H1 (cell line): ENCODE measurements at regions not wholly inside any gene's neighbourhood (a gene's known extent, or its start where the extent isn't known, plus 50 kb on each side); places are given as distances from the start of the nearest gene placed in this dataset.

Source experiments
- CTCF ChIA-PET: fragments of 300-600 bp; sonication (Branson Sonifier 250); formaldehyde crosslinking; loops from one replicate; lab custom pipeline; 2021; ENCODE audit not compliant: partially characterized antibody; lab: Charles Lee
- POLR2A ChIA-PET: fragments of 300-600 bp; sonication (Branson Sonifier 250); formaldehyde crosslinking; loops from one replicate; lab custom pipeline; 2021; ENCODE audit warnings: inconsistent platforms; ENCODE audit not compliant: partially characterized antibody; lab: Charles Lee
- DNase-seq, 2 experiments: peaks; one replicate each; pipeline versions ENCODE4 v3.0.0 to v3.0.0-alpha.2; 2010 to 2022; ENCODE audit warnings: low spot score in 2 of 2, low read depth in 1 of 2, mixed read lengths in 1 of 2
- FAIRE-seq: peaks from 2 replicates; lab custom pipeline; 2011; peaks lifted over from hg19 to GRCh38; lab: Jason Lieb, UNC
- H2AFZ ChIP-seq: 2 replicates; pipeline ENCODE4 v1.8.1; 2012; ENCODE audit warnings: low read length, inconsistent platforms
- H2AK5ac ChIP-seq: 2 replicates; pipeline ENCODE4 v1.6.1; 2013; ENCODE audit warnings: low read depth, low read length
- H2BK120ac ChIP-seq: replicated peaks from 2 replicates; pipeline ENCODE3; 2013; ENCODE audit warnings: low read depth, low read length, inconsistent platforms
- H2BK12ac ChIP-seq: 2 replicates; pipeline ENCODE4 v1.6.1; 2013; ENCODE audit warnings: low read depth, low read length
- H2BK15ac ChIP-seq: 2 replicates; pipeline ENCODE4 v1.6.1; 2013; ENCODE audit warnings: low read length
- H2BK20ac ChIP-seq: 2 replicates; pipeline ENCODE4 v1.6.1; 2013; ENCODE audit warnings: low read length
- H2BK5ac ChIP-seq: 2 replicates; pipeline ENCODE4 v1.6.1; 2013; ENCODE audit warnings: low read depth, low read length
- H3K14ac ChIP-seq: 2 replicates; pipeline ENCODE4 v1.6.1; 2013; ENCODE audit warnings: inconsistent platforms; ENCODE audit not compliant: insufficient read length
- H3K18ac ChIP-seq: 2 replicates; pipeline ENCODE4 v1.6.1; 2013; ENCODE audit warnings: low read length; ENCODE audit errors: extremely low read depth
- H3K23ac ChIP-seq: 2 replicates; pipeline ENCODE4 v1.6.1; 2013; ENCODE audit warnings: inconsistent platforms; ENCODE audit not compliant: insufficient read length
- H3K23me2 ChIP-seq: 2 replicates; pipeline ENCODE4 v1.6.1; 2013; ENCODE audit warnings: low read depth, low read length
- H3K27ac ChIP-seq: 2 replicates; pipeline ENCODE4 v1.6.1; 2011; ENCODE audit warnings: low read depth, low read length, inconsistent platforms
- H3K27me3 ChIP-seq, 4 experiments: replicated peaks in 1 of 4; 1 replicate in 1 of 4; 2 replicates in 3 of 4; pipeline versions ENCODE4 v1.6.1 to v1.8.1; 2011 to 2013; ENCODE audit warnings: low read length in 3 of 4, mild to moderate bottlenecking in 3 of 4, inconsistent platforms in 2 of 4, mixed read lengths in 2 of 4, moderate library complexity in 1 of 4; ENCODE audit not compliant: control insufficient read depth in 3 of 4, insufficient read depth in 3 of 4; ENCODE audit errors: extremely low read depth in 1 of 4
- H3K36me3 ChIP-seq, 4 experiments: 2 replicates each; pipeline versions ENCODE4 v1.6.1 to v1.8.1; 2011 to 2013; ENCODE audit warnings: mild to moderate bottlenecking in 4 of 4, low read length in 3 of 4, moderate library complexity in 2 of 4, control low read depth in 1 of 4, inconsistent platforms in 1 of 4; ENCODE audit not compliant: insufficient read depth in 4 of 4, control insufficient read depth in 2 of 4
- H3K4ac ChIP-seq: replicated peaks from 2 replicates; pipeline ENCODE3; 2013; ENCODE audit warnings: low read length, low read depth, mixed read lengths, inconsistent platforms; ENCODE audit not compliant: insufficient read length
- H3K4me1 ChIP-seq, 4 experiments: replicated peaks in 1 of 4; 1 replicate in 1 of 4; 2 replicates in 3 of 4; pipeline versions ENCODE4 v1.6.1 to v1.8.1; 2011 to 2013; ENCODE audit warnings: low read length in 3 of 4, inconsistent platforms in 2 of 4, mixed read lengths in 1 of 4; ENCODE audit not compliant: insufficient read depth in 4 of 4, control insufficient read depth in 3 of 4
- H3K4me2 ChIP-seq, 2 experiments: 2 replicates each; pipeline versions ENCODE4 v1.6.1 to v1.8.1; 2011 to 2013; ENCODE audit warnings: low read depth in 2 of 2, low read length in 2 of 2, control low read depth in 1 of 2, inconsistent platforms in 1 of 2, mild to moderate bottlenecking in 1 of 2; ENCODE audit not compliant: insufficient read depth in 1 of 2
- H3K4me3 ChIP-seq, 4 experiments: fragments of 200-600, 300-600 bp in 1 of 4; sonication (generic), shearing (Covaris generic), sonication (Bioruptor Twin) in 1 of 4; 2 replicates each; pipeline versions ENCODE4 v1.5.1 to v1.8.1; 2011 to 2016; ENCODE audit warnings: low read length in 4 of 4, low read depth in 3 of 4, control low read depth in 2 of 4, inconsistent platforms in 2 of 4, mild to moderate bottlenecking in 2 of 4, mixed read lengths in 1 of 4, moderate library complexity in 1 of 4; ENCODE audit not compliant: insufficient read depth in 2 of 4; ENCODE audit errors: extremely low read depth in 1 of 4
- H3K56ac ChIP-seq: replicated peaks from 2 replicates; pipeline ENCODE3; 2013; ENCODE audit warnings: low read depth, mild to moderate bottlenecking, mixed read lengths, low read length, inconsistent platforms; ENCODE audit not compliant: insufficient read length
- H3K79me1 ChIP-seq: 2 replicates; pipeline ENCODE4 v1.6.1; 2013; ENCODE audit warnings: low read depth, low read length, control low read depth
- H3K79me2 ChIP-seq, 2 experiments: 2 replicates each; pipeline versions ENCODE4 v1.6.1 to v1.8.1; 2012 to 2013; ENCODE audit warnings: low read length in 2 of 2, mild to moderate bottlenecking in 2 of 2, inconsistent platforms in 1 of 2; ENCODE audit not compliant: insufficient read depth in 2 of 2, control insufficient read depth in 1 of 2
- H3K9ac ChIP-seq, 4 experiments: replicated peaks in 1 of 4; 1 replicate in 1 of 4; 2 replicates in 3 of 4; pipeline versions ENCODE4 v1.6.1 to v1.8.1; 2011 to 2013; ENCODE audit warnings: low read depth in 3 of 4, low read length in 3 of 4, control low read depth in 2 of 4, mild to moderate bottlenecking in 2 of 4, moderate library complexity in 2 of 4, inconsistent platforms in 1 of 4; ENCODE audit errors: extremely low read depth in 1 of 4
- H3K9me3 ChIP-seq, 2 experiments: 2 replicates each; pipeline versions ENCODE4 v1.6.1 to v1.8.1; 2012 to 2013; ENCODE audit warnings: mild to moderate bottlenecking in 2 of 2, moderate library complexity in 2 of 2, control low read depth in 1 of 2, inconsistent platforms in 1 of 2, low read depth in 1 of 2, low read length in 1 of 2, mixed read lengths in 1 of 2; ENCODE audit not compliant: insufficient read depth in 2 of 2
- H4K20me1 ChIP-seq, 2 experiments: replicated peaks in 1 of 2; 2 replicates each; pipeline versions ENCODE3 to v1.8.1; 2011 to 2013; ENCODE audit warnings: inconsistent platforms in 2 of 2, low read length in 2 of 2, mild to moderate bottlenecking in 1 of 2; ENCODE audit not compliant: insufficient read depth in 2 of 2, control insufficient read depth in 1 of 2
- H4K5ac ChIP-seq: 2 replicates; pipeline ENCODE4 v1.6.1; 2013; ENCODE audit warnings: low read length, low read depth, mixed read lengths, inconsistent platforms; ENCODE audit not compliant: insufficient read length
- H4K8ac ChIP-seq: 2 replicates; pipeline ENCODE4 v1.8.0; 2013; ENCODE audit warnings: mild to moderate bottlenecking, moderate library complexity, low read length, inconsistent platforms; ENCODE audit not compliant: insufficient read depth; ENCODE audit errors: extremely low read depth
- H4K91ac ChIP-seq: replicated peaks from 2 replicates; pipeline ENCODE3; 2013; ENCODE audit warnings: low read length, mixed read lengths, inconsistent platforms; ENCODE audit not compliant: insufficient read length
- CHD2 ChIP-seq: IDR thresholded peaks from 2 replicates; pipeline ENCODE4 v1.6.1; 2012; ENCODE audit warnings: low read length, improper control_type of control experiment
- GTF2F1 ChIP-seq: IDR thresholded peaks from 2 replicates; pipeline ENCODE4 v1.6.1; 2012; ENCODE audit warnings: low read depth, low read length, improper control_type of control experiment, borderline replicate concordance
- HDAC2 ChIP-seq, 2 experiments: fragments of 300-600 bp in 1 of 2; sonication (generic) in 1 of 2; IDR thresholded peaks; 2 replicates each; pipeline ENCODE4 v1.6.1; 2011 to 2012; ENCODE audit warnings: low read depth in 2 of 2, low read length in 2 of 2, mild to moderate bottlenecking in 2 of 2, moderate library complexity in 2 of 2, borderline replicate concordance in 1 of 2, inconsistent platforms in 1 of 2
- KDM4A ChIP-seq: IDR thresholded peaks from one replicate; pipeline ENCODE4 v1.7.1; 2012; ENCODE audit warnings: low read depth, mild to moderate bottlenecking, moderate library complexity, low read length, inconsistent platforms; ENCODE audit not compliant: severe bottlenecking
- MAFK ChIP-seq: IDR thresholded peaks from 2 replicates; pipeline ENCODE4 v1.6.1; 2012; ENCODE audit warnings: low read depth, mild to moderate bottlenecking, improper control_type of control experiment, low read length
- POU5F1 ChIP-seq: IDR thresholded peaks from 2 replicates; pipeline ENCODE4 v1.6.1; 2011; ENCODE audit warnings: low read depth, mild to moderate bottlenecking, low read length, moderate library complexity
- RBBP5 ChIP-seq: IDR thresholded peaks from 2 replicates; pipeline ENCODE4 v1.7.1; 2012; ENCODE audit warnings: low read depth, mild to moderate bottlenecking, inconsistent platforms, low read length, moderate library complexity, borderline replicate concordance
- TAF7 ChIP-seq: optimal IDR thresholded peaks from 2 replicates; pipeline ENCODE3; 2011; ENCODE audit warnings: low read depth, mild to moderate bottlenecking, inconsistent platforms, low read length, moderate library complexity, borderline replicate concordance
- ZNF274 ChIP-seq: IDR thresholded peaks from 2 replicates; pipeline ENCODE4 v1.7.0; 2012; ENCODE audit warnings: low read length, borderline replicate concordance; ENCODE audit errors: extremely low read depth
- WGBS, 2 experiments: shearing (Covaris generic) in 1 of 2; methylation state at CpG; one replicate each; pipeline versions ENCODE4 v1.1.6 to v1.1.7; 2013 to 2015; ENCODE audit warnings: low lambda C conversion rate in 2 of 2, mixed read lengths in 2 of 2, inconsistent platforms in 1 of 2, low coverage in 1 of 2, missing lambda C conversion rate in 1 of 2; ENCODE audit not compliant: insufficient replicate concordance in 2 of 2, insufficient coverage in 1 of 2, insufficient read length in 1 of 2; ENCODE audit errors: extremely low coverage in 1 of 2, missing lambda C conversion rate in 1 of 2; 5-methylcytosine and 5-hydroxymethylcytosine counted together
- TF ChIP-seq, protein P1 (sequence below), 3 experiments: IDR thresholded peaks; 1 replicate in 2 of 3; 2 replicates in 1 of 3; pipeline versions ENCODE4 v1.5.1 to v1.6.1; 2011; ENCODE audit warnings: low read length in 3 of 3, mild to moderate bottlenecking in 3 of 3, inconsistent platforms in 2 of 3, low read depth in 1 of 3, moderate library complexity in 1 of 3; ENCODE audit not compliant: insufficient read depth in 1 of 3; ENCODE audit errors: control extremely low read depth in 1 of 3
- TF ChIP-seq, protein P2 (sequence below): IDR thresholded peaks from 2 replicates; pipeline ENCODE4 v1.6.1; 2012; ENCODE audit warnings: inconsistent platforms

DNA sequence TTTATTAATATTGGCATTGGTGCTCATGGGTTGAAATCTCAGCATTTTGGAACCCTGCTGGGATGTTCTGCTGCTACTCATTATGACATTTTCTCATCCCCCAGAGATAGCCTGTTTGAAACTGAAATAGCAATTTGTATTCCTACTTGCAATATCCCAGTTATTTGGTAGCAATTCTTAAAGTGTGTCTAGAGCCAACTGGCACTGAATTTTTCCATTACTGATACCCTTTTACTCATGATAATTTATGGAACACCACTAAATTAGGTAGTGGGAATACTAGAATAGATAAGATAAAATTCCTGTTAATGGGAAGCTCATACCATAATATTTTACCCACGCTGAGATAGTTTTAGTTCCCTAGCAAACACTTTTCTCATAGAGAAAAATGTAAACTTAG lies 309.3 kb downstream of the SV2B start:
- H2BK15ac ChIP-seq = no peak overlapping the region
- no peak overlapping the region for H2BK120ac ChIP-seq
- no peak overlapping the region for H4K91ac ChIP-seq
- H3K4me3 ChIP-seq = no peak overlapping the region
- H3K9me3 ChIP-seq = no peaks in the 10 kb centered on the region
- H3K23ac ChIP-seq = no peak overlapping the region
- H2AK5ac ChIP-seq = no peak overlapping the region
- no peaks in the 10 kb centered on the region for H3K23me2 ChIP-seq
- H3K79me2 ChIP-seq = no peaks in the 10 kb centered on the region
- no peaks in the 10 kb centered on the region for H3K79me1 ChIP-seq
- H4K5ac ChIP-seq = no peak overlapping the region
- H3K4ac ChIP-seq = no peak overlapping the region
- H2BK5ac ChIP-seq = no peak overlapping the region
- no peak overlapping the region for H3K27ac ChIP-seq
- H3K4me1 ChIP-seq = no peaks in the 10 kb centered on the region
- no peak overlapping the region for H4K8ac ChIP-seq
- FAIRE-seq (no peak), DNase-seq (no peak)
- H2BK12ac ChIP-seq = no peak overlapping the region
- no peaks in the 10 kb centered on the region for H3K36me3 ChIP-seq
- H3K18ac ChIP-seq = no peak overlapping the region
- 94% methylated on average over 1 of the region's 1 CpG; no CpG with 5 or more reads in 1 of the 2 experiments for WGBS, 2 experiments
- no peak overlapping the region for H3K4me2 ChIP-seq
- H3K27me3 ChIP-seq = no peaks in the 10 kb centered on the region
- H3K56ac ChIP-seq = no peak overlapping the region
- H2AFZ ChIP-seq = no peak overlapping the region
- ChIA-PET CTCF (interaction anchor here (1.1 kb wide), 1 partner anchor 297 kb away, joined by 3 read pairs; no protein-coding TSS in a partner anchor), POLR2A (no interaction called here)
- no peaks in the 10 kb centered on the region for H4K20me1 ChIP-seq
- H3K9ac ChIP-seq = no peak overlapping the region
- H2BK20ac ChIP-seq = no peak overlapping the region
- H3K14ac ChIP-seq = no peak overlapping the region
- TF ChIP-seq, protein P1, sequence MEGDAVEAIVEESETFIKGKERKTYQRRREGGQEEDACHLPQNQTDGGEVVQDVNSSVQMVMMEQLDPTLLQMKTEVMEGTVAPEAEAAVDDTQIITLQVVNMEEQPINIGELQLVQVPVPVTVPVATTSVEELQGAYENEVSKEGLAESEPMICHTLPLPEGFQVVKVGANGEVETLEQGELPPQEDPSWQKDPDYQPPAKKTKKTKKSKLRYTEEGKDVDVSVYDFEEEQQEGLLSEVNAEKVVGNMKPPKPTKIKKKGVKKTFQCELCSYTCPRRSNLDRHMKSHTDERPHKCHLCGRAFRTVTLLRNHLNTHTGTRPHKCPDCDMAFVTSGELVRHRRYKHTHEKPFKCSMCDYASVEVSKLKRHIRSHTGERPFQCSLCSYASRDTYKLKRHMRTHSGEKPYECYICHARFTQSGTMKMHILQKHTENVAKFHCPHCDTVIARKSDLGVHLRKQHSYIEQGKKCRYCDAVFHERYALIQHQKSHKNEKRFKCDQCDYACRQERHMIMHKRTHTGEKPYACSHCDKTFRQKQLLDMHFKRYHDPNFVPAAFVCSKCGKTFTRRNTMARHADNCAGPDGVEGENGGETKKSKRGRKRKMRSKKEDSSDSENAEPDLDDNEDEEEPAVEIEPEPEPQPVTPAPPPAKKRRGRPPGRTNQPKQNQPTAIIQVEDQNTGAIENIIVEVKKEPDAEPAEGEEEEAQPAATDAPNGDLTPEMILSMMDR (IDR thresholded peaks at IDR 0.05; ENCODE audit: control extremely low read depth in 1 of 3, insufficient read depth in 1 of 3, low read depth in 1 of 3, low read length in 3 of 3) = no peak
- TF ChIP-seq GTF2F1 (no peak), POU5F1 (no peak), HDAC2 (IDR thresholded peaks at IDR 0.05; ENCODE audit: borderline replicate concordance in 1 of 2, low read depth in 2 of 2, low read length in 2 of 2) (no peak), KDM4A (no peak), MAFK (no peak), TAF7 (no peak), CHD2 (no peak), ZNF274 (no peak), RBBP5 (no peak)
- TF ChIP-seq, protein P2, sequence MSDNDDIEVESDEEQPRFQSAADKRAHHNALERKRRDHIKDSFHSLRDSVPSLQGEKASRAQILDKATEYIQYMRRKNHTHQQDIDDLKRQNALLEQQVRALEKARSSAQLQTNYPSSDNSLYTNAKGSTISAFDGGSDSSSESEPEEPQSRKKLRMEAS = no peak
